Nephron (organoid): ENCODE measurements at regions not wholly inside any gene's neighbourhood (a gene's known extent, or its start where the extent isn't known, plus 50 kb on each side); places are given as distances from the start of the nearest gene placed in this dataset.
A peak's percentile ranks its signal among the peaks of the same experiment; 100 is the strongest.

Source experiments
- H3K27ac Mint-ChIP-seq, 3 experiments: 2 replicates each; pipeline ENCODE4 v1.8.0; 2020; ENCODE audit warnings: mixed read lengths in 3 of 3, mild to moderate bottlenecking in 2 of 3, moderate library complexity in 1 of 3
- H3K27me3 Mint-ChIP-seq: 2 replicates; pipeline ENCODE4 v1.8.0; 2021; ENCODE audit warnings: low read depth, mild to moderate bottlenecking, moderate library complexity, mixed read lengths
- H3K36me3 Mint-ChIP-seq: 2 replicates; pipeline ENCODE4 v1.8.0; 2020; ENCODE audit warnings: low read depth, mixed read lengths
- H3K4me1 Mint-ChIP-seq: 2 replicates; pipeline ENCODE4 v1.8.0; 2020; ENCODE audit warnings: mixed read lengths
- H3K4me3 Mint-ChIP-seq, 3 experiments: 2 replicates each; pipeline ENCODE4 v1.8.0; 2020; ENCODE audit warnings: mild to moderate bottlenecking in 3 of 3, mixed read lengths in 3 of 3, moderate library complexity in 2 of 3
- H3K9me3 Mint-ChIP-seq: 2 replicates; pipeline ENCODE4 v1.8.0; 2020; ENCODE audit warnings: mixed read lengths
- CTCF ChIP-seq, 3 experiments: fragments of 200-600 bp; sonication (generic); IDR thresholded peaks; one replicate each; pipeline ENCODE4 v1.5.0; 2021; ENCODE audit warnings: antibody characterized with exemption in 3 of 3; ENCODE audit not compliant: unreplicated experiment in 3 of 3

DNA sequence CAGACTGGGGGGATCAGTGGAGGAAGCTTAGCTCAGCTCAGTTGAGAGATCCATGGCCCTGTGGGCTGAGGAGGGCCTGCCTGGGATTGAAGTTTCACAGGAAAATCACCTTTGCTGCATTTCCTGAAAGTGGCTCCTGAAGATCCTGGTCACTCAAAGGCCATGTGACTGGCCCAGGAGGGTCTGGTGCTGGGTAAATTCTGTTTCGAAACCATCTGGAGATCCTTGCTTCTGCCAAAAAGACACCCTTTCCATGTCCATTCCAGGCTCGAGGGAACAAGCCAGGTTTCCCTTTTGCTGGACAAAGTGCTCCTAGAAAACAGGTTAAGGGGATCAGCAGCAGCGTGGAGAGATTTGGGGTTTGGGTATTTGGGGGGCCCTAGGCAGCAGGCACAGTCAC lies 293.3 kb downstream of the ZNF536 start:
- Mint-ChIP-seq H3K36me3 (no peaks in the 10 kb centered on the region), H3K4me1 (peaks cover 46% of the 10 kb centered on the region), H3K4me3 (no peak overlapping the region), H3K27me3 (peaks cover 13% of the 10 kb centered on the region), H3K9me3 (no peaks in the 10 kb centered on the region), H3K27ac (no peak overlapping the region)
- no peak for TF ChIP-seq CTCF (IDR thresholded peaks at IDR 0.05; ENCODE audit: unreplicated experiment in 3 of 3)

DNA sequence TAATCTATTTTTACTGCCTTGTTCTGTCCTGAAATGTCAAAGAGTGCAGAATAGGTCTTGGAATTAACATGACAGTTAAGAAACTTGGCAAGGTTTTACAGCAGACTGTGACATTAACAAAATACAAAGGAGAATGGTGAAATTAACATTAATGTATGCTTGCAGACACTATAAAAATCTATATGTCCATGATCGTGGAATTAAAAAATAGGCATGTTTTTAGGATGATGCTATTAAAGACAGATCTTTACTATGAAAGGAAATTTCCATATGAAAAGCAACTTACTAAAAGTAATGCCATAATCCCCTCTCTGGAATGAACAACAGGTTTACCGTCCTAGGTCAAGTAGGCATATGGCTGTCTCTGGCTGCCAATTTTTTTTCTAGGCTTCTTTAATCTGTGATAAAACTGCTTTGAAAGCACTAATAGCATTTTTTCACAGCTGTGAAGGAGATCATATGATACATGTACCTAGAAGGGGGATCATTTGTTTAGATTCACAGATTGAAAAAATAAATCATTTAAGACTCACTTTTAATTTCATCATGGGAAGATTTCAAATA lies 291.5 kb downstream of the ZNF536 start:
- Mint-ChIP-seq H3K9me3 (no peaks in the 10 kb centered on the region), H3K27ac (peak overlapping the region in 2 of 3 experiments; percentile 38 to 70), H3K4me1 (peaks cover 37% of the 10 kb centered on the region), H3K27me3 (peaks cover 2% of the 10 kb centered on the region), H3K4me3 (no peak overlapping the region), H3K36me3 (no peaks in the 10 kb centered on the region)
- no peak for TF ChIP-seq CTCF (IDR thresholded peaks at IDR 0.05; ENCODE audit: unreplicated experiment in 3 of 3)

DNA sequence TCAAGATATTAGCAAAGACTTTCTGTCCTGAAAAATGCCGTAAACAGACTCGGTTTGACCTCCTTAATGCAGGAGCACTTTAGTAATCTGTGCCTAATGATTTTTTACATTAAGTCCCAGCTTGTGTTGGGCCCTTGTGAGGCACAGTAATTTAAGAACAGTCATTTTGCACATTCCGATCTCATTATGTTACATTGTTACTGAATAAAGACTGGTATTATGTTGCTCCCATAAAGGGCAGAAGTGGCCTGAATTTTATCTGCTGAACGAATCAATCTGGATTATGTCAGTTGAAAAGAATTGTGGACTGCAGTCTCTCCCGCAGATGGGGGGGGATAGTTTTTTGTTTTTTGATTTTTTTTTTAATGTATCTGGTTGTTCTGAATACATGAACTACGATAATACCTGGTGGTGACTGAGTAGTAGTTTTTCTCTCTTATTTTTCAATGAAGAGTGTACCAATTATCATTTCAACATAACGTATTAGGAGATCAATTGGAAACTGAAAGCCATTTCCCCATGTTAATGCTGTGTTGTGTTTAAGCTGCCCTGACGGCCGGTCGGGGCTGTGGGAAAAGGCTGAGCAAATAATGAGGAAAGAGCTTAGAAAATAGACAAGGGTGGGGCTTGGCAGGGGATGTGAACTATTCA lies 290.2 kb downstream of the ZNF536 start:
- Mint-ChIP-seq H3K27ac (peak overlapping the region; percentile 63 to 93 (median 81)), H3K4me1 (peaks cover 37% of the 10 kb centered on the region), H3K36me3 (no peaks in the 10 kb centered on the region), H3K4me3 (peak overlapping the region; percentile 32 to 51 (median 33)), H3K27me3 (no peaks in the 10 kb centered on the region), H3K9me3 (no peaks in the 10 kb centered on the region)
- no peak for TF ChIP-seq CTCF (IDR thresholded peaks at IDR 0.05; ENCODE audit: unreplicated experiment in 3 of 3)

- Mint-ChIP-seq H3K27ac (no peak overlapping the region), H3K36me3 (no peaks in the 10 kb centered on the region), H3K9me3 (no peaks in the 10 kb centered on the region), H3K27me3 (peaks cover 9% of the 10 kb centered on the region), H3K4me1 (peaks cover 35% of the 10 kb centered on the region), H3K4me3 (no peak overlapping the region)
- no peak for TF ChIP-seq CTCF (IDR thresholded peaks at IDR 0.05; ENCODE audit: unreplicated experiment in 3 of 3)
Observed at GRCh38 chr19:30659638-30660037, 287.5 kb downstream of the ZNF536 start.

GRCh38 chr19:30656520-30657100 lies 284.4 kb downstream of the ZNF536 start:
- no peaks in the 10 kb centered on the region for H3K9me3 Mint-ChIP-seq
- H3K4me3 Mint-ChIP-seq = no peak overlapping the region
- no peak for TF ChIP-seq CTCF (IDR thresholded peaks at IDR 0.05; ENCODE audit: unreplicated experiment in 3 of 3)
- peaks cover 4% of the 10 kb centered on the region for H3K4me1 Mint-ChIP-seq
- no peak overlapping the region for H3K27ac Mint-ChIP-seq
- peaks cover 9% of the 10 kb centered on the region for H3K27me3 Mint-ChIP-seq
- no peaks in the 10 kb centered on the region for H3K36me3 Mint-ChIP-seq
